IPS DF 19.7 (cell line): ENCODE measurements at regions not wholly inside any gene's neighbourhood (a gene's known extent, or its start where the extent isn't known, plus 50 kb on each side); places are given as distances from the start of the nearest gene placed in this dataset.

ENCODE experiments used
- DNase-seq: peaks from one replicate; pipeline ENCODE4 v3.0.0-alpha.2; 2013; ENCODE audit warnings: low read depth, low spot score

GRCh38 chr7:72524037-72524436 is 111.9 kb upstream of the CALN1 start:
- no peak for DNase-seq

GRCh38 chr7:72504061-72504706 is 92.0 kb upstream of the CALN1 start:
- DNase-seq, result no peak

DNA sequence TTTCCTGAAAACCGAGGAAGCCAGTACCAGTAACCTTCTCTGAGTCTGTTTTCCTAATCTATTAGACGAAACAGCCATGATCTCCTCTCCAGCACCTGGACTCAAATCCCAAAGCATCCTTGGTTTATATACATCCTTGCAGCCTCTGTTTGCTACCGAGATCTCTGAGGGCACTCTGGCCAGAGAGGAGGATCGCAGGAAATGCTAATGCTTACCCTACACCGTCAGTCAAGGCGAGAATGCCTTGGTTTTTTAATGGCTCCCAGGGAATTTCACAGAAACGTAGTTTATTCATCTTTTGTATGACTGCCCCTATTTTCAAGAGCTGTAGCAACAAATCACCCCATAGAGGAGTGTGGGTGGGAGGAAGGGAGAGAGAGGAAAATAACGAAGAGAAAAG is 91.5 kb upstream of the CALN1 start:
- no peak for DNase-seq

DNA sequence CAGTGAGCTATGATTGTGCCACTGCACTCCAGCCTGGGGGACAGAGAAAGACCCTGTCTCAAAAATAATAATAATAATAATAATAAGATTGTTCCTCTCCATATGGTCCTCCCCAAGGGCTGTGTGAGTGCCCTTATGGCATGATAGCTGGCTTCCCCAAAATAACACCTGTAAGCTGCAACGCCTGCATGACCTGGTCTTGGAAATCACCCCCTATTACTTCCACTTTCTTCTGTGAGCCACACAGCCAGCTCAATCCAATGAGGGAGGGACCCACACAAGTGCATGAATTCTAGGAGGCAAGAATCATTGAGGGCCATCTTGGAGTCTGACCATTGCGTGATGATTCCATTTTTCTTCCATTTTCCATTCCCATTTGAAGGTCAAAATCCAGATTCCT is 82.7 kb upstream of the CALN1 start:
- no peak for DNase-seq

- DNase-seq, result peak; percentile 48
Measured at GRCh38 chr7:72493850-72494661, 81.9 kb upstream of the CALN1 start.

- no peak for DNase-seq
Measured at GRCh38 chr7:72492461-72493065, 80.4 kb upstream of the CALN1 start.

GRCh38 chr7:72490301-72490700 is 78.2 kb upstream of the CALN1 start:
- no peak for DNase-seq

- DNase-seq, result no peak
Measured at GRCh38 chr7:72481934-72482333, 69.8 kb upstream of the CALN1 start.

GRCh38 chr7:72476608-72477305 is 64.6 kb upstream of the CALN1 start:
- peak; percentile 3 for DNase-seq

GRCh38 chr7:72467237-72467636 is 55.1 kb upstream of the CALN1 start:
- no peak for DNase-seq

GRCh38 chr7:72466797-72467196 is 54.7 kb upstream of the CALN1 start:
- DNase-seq, result no peak

- DNase-seq, result no peak
Measured at GRCh38 chr7:72465521-72465920, 53.4 kb upstream of the CALN1 start.

DNA sequence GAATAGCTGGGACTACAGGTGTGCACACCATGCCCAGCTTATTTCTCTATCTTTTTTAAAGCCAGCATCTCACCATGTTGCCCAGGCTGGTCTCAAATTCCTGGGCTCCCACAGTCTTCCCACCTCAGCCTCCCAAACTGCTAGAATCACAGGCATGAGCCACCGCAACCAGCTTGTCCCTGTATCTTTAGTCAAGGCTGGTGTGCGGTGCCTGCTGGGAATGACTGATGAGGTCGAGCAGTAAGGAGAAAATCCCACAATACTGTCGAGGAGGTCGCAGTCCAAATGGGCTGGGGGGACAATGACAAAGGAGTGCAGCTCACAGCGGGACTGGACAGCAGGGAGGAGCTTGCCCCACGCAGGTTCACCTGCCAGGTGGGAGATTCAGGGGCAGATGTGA is 50.2 kb upstream of the CALN1 start:
- DNase-seq, result no peak
